Muscle of back (tissue), 3 donors: ENCODE measurements at regions not wholly inside any gene's neighbourhood (a gene's known extent, or its start where the extent isn't known, plus 50 kb on each side); places are given as distances from the start of the nearest gene placed in this dataset.
A peak's percentile ranks its signal among the peaks of the same experiment; 100 is the strongest.

ENCODE experiments used
- DNase-seq, 3 donors: peaks; one replicate each; pipeline versions ENCODE4 v3.0.0 to v3.0.0-alpha.2; 2013

- no peak for DNase-seq
Measured at GRCh38 chr18:25813110-25813509, 277.3 kb downstream of the SS18 start.

DNA sequence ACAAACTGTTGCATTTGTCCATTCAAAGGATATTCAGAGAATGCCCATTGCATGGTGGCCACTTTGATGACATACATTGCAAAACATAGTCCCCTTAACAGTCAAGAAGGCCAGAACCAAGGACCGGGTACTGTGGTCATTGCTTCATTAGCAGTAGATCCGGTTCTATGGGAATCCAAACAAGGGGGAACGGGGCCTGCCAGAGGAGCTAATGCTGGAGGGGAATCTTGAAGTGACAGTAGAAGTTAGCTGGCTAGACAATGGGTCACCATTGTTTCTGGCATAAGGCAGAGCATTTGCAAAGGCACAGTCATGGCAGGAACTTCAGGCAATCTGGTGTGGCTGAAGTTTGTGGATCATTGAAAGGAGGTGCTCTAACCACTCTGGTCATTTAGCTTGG lies 279.7 kb downstream of the SS18 start:
- no peak for DNase-seq

DNA sequence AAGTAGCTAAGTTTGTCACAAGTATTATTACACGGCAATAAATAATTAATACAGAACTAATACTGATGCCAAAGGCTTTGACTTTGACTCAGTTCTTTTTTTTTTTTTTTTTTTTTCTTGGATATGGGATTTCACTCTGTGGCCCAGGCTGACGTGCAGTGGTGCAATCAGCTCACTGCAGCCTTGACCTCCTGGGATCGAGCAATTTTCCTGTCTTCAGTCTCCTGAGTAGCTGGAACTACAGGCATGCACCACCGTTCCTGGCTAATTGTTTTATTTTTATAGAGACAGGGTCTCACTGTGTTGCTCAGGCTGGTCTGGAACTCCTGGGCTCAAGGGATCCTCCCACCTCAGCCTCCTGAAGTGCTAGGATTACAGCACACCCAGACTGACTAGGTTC lies 284.5 kb downstream of the SS18 start:
- no peak for DNase-seq

- DNase-seq, result peak in 1 of 3 donors; percentile 84
Measured at GRCh38 chr18:25805323-25805722, 285.1 kb downstream of the SS18 start.

DNA sequence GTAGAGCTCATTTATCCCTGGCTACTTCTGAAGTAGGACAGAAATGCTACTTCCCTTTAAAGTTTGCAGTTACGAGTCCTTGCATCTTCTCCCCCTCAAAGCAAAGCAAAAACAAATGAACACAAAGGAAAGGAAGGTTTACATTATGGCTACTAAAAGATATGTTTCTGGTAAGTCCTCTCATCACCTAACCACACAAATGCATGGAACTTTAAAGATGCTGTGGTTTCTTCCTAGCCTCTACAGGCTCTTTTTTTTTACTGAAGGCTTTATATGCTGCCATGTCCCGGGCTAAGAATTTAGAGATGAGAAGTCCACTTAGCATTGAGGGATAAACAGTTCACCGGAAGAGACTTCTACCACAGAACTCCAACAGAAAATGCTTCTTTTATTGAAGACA lies 291.2 kb downstream of the SS18 start:
- no peak for DNase-seq

GRCh38 chr18:25798046-25798445 lies 292.4 kb downstream of the SS18 start:
- DNase-seq, result peak; percentile 34 to 64 (median 58)

- DNase-seq, result peak in 2 of 3 donors; percentile 42 to 68
Measured at GRCh38 chr18:25795213-25795612, 295.2 kb downstream of the SS18 start.

DNA sequence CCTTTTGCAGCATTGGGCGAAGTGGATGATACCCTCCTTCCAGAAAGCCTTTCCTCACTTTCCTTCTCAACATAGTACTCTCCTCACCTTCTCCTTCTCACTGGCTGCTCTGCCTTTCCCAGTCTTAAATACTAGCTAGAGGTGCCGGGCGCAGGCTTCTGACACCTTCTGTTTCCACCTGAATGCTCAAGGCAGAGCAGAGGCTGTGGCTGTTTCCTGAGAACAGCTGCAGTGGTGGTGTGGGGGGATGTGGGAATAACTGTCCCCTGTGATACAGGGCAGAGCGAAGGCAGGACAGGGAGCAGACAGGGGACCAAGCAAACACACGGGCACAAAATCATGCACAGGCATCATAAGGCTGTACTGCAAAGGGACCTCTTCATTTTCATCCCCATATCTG lies 303.1 kb downstream of the SS18 start:
- DNase-seq, result no peak

DNA sequence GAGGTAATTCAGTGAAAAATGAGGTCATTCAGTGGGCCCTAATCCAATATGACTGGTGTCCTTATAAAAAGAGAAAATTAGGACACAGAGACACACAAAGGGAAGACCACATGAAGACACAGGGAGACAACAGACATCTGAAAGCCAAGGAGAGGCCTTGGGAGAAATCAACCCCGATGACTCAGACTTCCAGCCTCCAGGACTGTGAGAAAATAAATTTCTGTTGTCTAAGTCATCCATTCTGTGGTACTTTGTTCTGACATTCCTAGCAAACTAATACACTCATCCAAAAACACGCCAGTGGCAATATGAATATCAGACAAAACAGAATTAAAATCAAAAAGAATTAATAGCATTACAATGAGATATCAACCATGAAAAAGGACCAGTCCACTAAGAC lies 303.7 kb downstream of the SS18 start:
- peak in 1 of 3 donors; percentile 84 for DNase-seq

DNA sequence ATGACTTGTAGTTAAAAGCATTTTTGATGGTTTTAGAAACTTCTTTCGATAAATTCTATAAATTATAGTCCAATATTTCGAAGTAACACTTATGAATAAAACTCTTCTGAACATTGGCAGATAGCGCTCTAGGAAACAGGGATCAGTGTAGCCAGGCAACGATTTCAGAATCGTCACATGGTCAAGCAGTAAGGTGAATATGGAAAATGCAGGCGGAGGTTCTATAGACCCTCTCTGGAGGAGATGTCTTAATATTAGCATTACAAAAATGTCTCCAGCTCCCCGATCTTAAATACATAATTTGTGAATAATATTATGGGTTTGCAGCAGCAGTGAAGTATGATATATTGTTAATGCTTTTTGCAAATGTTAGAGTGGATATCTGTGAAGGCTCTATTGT lies 310.3 kb downstream of the SS18 start:
- DNase-seq, result no peak

- DNase-seq, result no peak
Measured at GRCh38 chr18:25771796-25772195, 318.6 kb downstream of the SS18 start.

DNA sequence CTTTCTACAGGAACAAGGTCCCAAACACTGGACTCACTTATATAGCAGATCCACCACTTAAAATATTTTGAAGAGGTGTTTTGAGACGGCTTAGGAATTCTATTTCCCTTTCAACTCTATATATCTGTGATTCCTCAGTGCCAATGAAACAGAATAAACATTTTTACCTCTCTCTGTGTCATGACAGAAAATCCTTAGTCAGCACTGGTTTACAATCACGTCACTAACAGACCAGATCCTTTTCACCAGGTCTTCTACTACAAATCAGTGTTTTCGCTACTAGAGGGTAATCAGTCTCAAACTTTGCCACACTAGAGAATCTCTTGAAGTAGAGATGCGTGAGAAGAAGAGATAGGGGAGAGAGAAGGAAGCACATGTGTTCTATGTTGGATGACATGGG lies 325.6 kb downstream of the SS18 start:
- no peak for DNase-seq

GRCh38 chr18:25759111-25759510 lies 331.3 kb downstream of the SS18 start:
- no peak for DNase-seq

- peak in 1 of 3 donors; percentile 40 for DNase-seq
Measured at GRCh38 chr18:25743646-25744151, 346.7 kb downstream of the SS18 start.

GRCh38 chr18:25739376-25739775 lies 351.0 kb downstream of the SS18 start:
- no peak for DNase-seq

DNA sequence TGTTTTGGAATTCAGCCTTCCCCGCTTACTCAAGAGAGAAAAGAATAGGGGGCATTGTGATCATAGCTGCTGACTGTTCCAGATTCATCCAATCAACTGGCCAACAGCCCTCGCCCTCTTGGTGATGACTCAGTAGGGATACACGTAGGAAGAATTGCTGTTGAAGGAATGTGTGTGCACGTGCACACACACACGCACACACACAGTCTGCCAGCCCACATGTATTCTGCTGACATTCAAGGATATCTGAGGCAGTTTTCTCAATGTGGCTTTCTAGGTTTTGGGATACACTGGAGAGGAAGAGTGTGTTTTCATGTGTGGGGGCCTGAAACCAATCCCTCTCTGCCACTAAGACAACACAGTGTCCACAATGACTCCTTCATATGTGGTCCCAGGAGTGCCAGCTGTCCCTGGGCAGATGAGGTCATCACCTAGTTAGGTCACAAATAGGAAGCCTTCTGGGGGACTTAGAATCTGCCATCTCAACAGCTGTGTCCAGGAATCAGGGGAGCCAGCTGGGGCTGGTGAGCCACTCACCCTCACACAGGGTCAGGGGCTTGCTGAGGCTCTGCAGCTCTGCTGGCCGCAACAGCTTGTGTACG lies 352.6 kb downstream of the SS18 start:
- peak; percentile 60 to 95 (median 76) for DNase-seq

DNA sequence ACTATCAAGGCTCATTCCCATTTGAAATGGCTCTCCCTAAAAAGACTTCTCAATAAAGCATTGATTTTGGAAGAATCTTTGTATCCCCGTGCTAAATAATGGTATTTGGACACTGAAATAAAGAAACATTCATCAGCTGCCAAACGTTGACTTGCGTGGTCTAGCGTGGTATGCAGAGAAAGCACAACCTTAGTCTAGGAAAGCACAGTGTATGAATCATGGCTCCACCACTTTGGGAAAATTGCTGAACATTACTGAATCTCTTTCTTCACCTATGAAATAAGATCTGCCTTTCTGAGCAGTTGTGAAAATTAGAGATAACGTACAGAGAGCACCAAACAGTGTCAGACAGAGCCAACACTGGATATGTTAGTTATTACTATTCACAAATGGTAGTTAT lies 353.9 kb downstream of the SS18 start:
- DNase-seq, result no peak

GRCh38 chr18:25735459-25735858 lies 355.0 kb downstream of the SS18 start:
- DNase-seq, result peak in 2 of 3 donors; percentile 22 to 58

DNA sequence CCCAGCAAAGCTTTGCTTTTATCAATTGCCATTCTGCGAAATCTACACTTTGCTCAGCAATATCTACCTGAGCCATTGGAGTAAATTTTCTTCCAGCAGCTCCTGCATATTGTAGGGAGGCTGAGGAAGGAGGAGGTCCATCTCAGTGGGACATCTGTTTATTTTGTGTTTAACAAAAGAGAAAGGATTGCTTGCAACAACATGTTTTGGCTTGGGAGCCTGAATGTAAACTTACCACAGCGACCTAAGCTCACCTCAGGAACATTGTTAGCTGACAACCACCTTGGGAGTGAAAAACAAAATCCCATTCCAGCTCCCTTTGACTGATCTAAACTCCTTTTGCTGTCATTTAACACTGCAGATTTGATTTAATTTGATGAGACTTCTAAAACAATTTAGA lies 356.1 kb downstream of the SS18 start:
- DNase-seq, result no peak

DNA sequence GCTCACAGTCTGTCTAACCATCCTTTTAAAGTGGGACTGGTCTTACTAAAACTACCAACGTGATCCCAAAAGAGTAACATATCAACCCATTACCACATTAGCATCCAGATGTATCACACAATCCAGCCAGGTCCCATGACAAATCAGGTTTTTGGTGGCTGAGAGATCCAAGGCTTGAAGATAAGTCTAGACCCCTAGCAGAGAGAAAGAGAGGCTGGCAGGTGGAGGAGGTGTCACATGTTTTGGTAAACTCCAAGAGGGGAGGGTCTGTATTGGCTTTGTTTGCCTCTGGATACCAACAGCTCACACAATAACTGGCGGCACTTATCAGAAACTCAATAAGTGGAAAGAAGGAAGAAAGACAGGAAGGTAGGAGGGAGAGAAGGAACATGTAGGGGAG lies 357.6 kb downstream of the SS18 start:
- DNase-seq, result no peak

- no peak for DNase-seq
Measured at GRCh38 chr18:25729072-25729471, 361.3 kb downstream of the SS18 start.

DNA sequence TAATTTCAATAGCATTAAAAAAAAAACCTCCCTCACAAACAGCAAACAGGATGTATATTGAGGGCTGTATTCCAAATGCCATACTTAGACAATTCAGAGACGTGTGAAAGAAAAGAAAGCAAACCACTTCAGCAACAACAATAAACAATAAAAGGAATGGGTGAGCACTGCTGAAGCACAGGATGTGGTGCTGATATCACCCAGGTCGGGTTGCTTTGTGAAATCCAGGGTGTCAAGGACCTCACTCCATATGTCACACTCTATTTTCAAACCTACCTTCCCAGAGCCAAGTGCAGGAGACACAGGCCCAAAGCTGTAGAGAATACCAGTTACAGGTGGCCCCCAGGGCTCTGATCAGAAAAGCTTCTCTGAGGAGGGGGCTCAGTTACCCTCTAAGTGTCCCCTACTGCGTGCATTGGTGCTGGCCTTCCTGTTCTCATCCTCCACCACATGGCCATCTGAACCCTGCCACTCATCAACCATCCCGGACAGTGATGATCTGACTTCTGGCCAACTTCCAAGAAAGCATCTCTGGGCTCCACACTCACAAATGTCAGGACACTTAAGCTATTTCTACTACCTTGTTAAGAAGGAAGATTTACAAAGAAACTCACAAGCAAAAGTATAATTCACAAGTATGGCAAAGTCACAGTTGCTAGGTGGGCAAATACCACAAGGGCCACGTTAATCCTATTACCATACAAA lies 363.0 kb downstream of the SS18 start:
- no peak for DNase-seq

DNA sequence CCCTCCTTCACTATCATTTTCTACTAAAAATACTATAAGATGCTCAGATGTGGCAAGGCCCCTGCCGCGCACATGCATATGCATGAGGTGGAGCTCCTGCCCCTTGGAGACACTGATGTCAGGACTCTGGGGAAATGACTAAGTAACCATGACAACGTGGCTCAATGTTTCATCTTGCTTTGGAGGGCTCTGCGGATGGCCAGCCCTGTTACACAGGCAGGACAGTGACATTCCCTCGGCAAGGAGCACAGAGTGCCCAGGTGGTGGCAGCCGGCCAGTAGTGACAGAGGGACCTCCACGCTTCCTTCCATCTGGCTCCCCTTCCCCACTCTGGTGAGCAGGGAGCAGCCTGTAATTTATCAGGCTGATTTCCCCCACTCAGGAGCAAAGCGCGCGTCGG lies 364.1 kb downstream of the SS18 start:
- peak in 1 of 3 donors; percentile 62 for DNase-seq

DNA sequence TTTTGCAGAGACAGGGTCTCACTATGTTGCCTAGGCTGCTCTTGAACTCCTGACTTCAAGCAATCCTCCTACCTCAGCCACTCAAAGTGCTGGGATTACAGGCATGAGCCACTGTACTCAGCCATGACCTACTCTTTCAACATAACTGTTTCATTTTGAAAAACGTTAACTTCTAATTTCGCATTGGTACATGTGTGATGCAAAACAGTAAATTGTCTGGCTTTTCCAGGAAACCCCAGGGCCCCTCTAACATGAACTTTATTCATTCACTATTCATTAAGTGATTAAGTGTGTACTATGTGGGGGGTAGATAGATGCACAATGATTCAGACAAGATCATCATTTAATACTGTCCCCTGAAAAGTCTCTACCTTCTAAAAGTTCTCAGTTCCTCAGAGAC lies 364.9 kb downstream of the SS18 start:
- no peak for DNase-seq
